SK-N-MC (cell line): ENCODE measurements at regions not wholly inside any gene's neighbourhood (a gene's known extent, or its start where the extent isn't known, plus 50 kb on each side); places are given as distances from the start of the nearest gene placed in this dataset.

ENCODE experiments used
- DNase-seq: peaks from one replicate; pipeline ENCODE4 v3.0.0-alpha.2; 2011; ENCODE audit warnings: low read depth, low spot score
- H3K27ac ChIP-seq: fragments of 200-600 bp; sonication (generic); 2 replicates; pipeline ENCODE4 v1.5.1; 2016; ENCODE audit warnings: mixed run types
- H3K36me3 ChIP-seq: fragments of 200-600 bp; sonication (generic); 2 replicates; pipeline ENCODE4 v1.6.1; 2017; ENCODE audit warnings: antibody characterized with exemption, low read length, mixed read lengths; ENCODE audit not compliant: insufficient read depth
- H3K4me3 ChIP-seq: fragments of 200-600 bp; sonication (generic); 2 replicates; pipeline ENCODE4 v1.5.1; 2016
- H3K9ac ChIP-seq: fragments of 200-600 bp; sonication (generic); 2 replicates; pipeline ENCODE4 v1.8.0; 2017; ENCODE audit warnings: mixed run types, mixed read lengths; ENCODE audit not compliant: insufficient read length
- H3K9me3 ChIP-seq: fragments of 200-600 bp; sonication (generic); 2 replicates; pipeline ENCODE4 v1.6.1; 2017; ENCODE audit warnings: low read depth, mild to moderate bottlenecking, antibody characterized with exemption, low read length, moderate library complexity, mixed read lengths
- EZH2 ChIP-seq: fragments of 200-600 bp; sonication (generic); IDR thresholded peaks from one replicate; pipeline ENCODE4 v1.6.1; 2017; ENCODE audit warnings: antibody characterized with exemption
- FOXP2 ChIP-seq: optimal IDR thresholded peaks from 2 replicates; pipeline ENCODE3; 2011; ENCODE audit warnings: mild to moderate bottlenecking, moderate library complexity; ENCODE audit not compliant: insufficient read depth; ENCODE audit errors: extremely low read length, control extremely low read depth
- POLR2AphosphoS5 ChIP-seq: IDR thresholded peaks from 2 replicates; pipeline ENCODE4 v1.6.1; 2012; ENCODE audit warnings: mild to moderate bottlenecking, low read depth, low read length, borderline replicate concordance

GRCh38 chr11:109968299-109968698, 124.9 kb upstream of the ZC3H12C start:
- Histone ChIP-seq H3K9ac (no peak overlapping the region), H3K9me3 (no peaks in the 10 kb centered on the region), H3K27ac (no peak overlapping the region), H3K36me3 (no peaks in the 10 kb centered on the region), H3K4me3 (no peak overlapping the region)
- TF ChIP-seq POLR2AphosphoS5 (no peak), EZH2 (no peak), FOXP2 (no peak)
- no peak for DNase-seq

GRCh38 chr11:109968781-109969180, 124.4 kb upstream of the ZC3H12C start:
- TF ChIP-seq FOXP2 (no peak), POLR2AphosphoS5 (no peak), EZH2 (no peak)
- H3K9ac ChIP-seq = no peak overlapping the region
- no peaks in the 10 kb centered on the region for H3K36me3 ChIP-seq
- no peak overlapping the region for H3K4me3 ChIP-seq
- no peak for DNase-seq
- no peak overlapping the region for H3K27ac ChIP-seq
- no peaks in the 10 kb centered on the region for H3K9me3 ChIP-seq

- DNase-seq = no peak
- peak overlapping the region; percentile 72 for H3K4me3 ChIP-seq
- peak overlapping the region; percentile 21 for H3K9ac ChIP-seq
- TF ChIP-seq EZH2 (no peak), FOXP2 (no peak), POLR2AphosphoS5 (no peak)
- no peaks in the 10 kb centered on the region for H3K36me3 ChIP-seq
- no peaks in the 10 kb centered on the region for H3K9me3 ChIP-seq
- peak overlapping the region; percentile 94 for H3K27ac ChIP-seq
These were observed 122.5 kb upstream of the ZC3H12C start for GRCh38 chr11:109970516-109971183.

- H3K27ac ChIP-seq = peak overlapping the region; percentile 94
These were observed 122.0 kb upstream of the ZC3H12C start for GRCh38 chr11:109971184-109971523.

GRCh38 chr11:109972181-109972715, 120.9 kb upstream of the ZC3H12C start:
- Histone ChIP-seq H3K9ac (no peak overlapping the region), H3K36me3 (no peaks in the 10 kb centered on the region), H3K4me3 (peak overlapping the region; percentile 72), H3K9me3 (no peaks in the 10 kb centered on the region), H3K27ac (peak overlapping the region; percentile 94)
- DNase-seq = no peak
- TF ChIP-seq POLR2AphosphoS5 (no peak), FOXP2 (no peak), EZH2 (no peak)

More at GRCh38 chr11:109971184-109971523, 122.0 kb upstream of the ZC3H12C start:
- TF ChIP-seq FOXP2 (peak; percentile 65), EZH2 (no peak), POLR2AphosphoS5 (peak; percentile 67; the same call in 1 of the 2 replicates)
- Histone ChIP-seq H3K4me3 (peak overlapping the region; percentile 72), H3K9me3 (no peaks in the 10 kb centered on the region), H3K36me3 (no peaks in the 10 kb centered on the region), H3K9ac (peak overlapping the region; percentile 21)
- DNase-seq = peak; percentile 98

- Histone ChIP-seq H3K4me3 (no peak overlapping the region), H3K9ac (no peak overlapping the region), H3K27ac (no peak overlapping the region), H3K9me3 (no peaks in the 10 kb centered on the region), H3K36me3 (no peaks in the 10 kb centered on the region)
- DNase-seq = no peak
- no peak for TF ChIP-seq POLR2AphosphoS5
- TF ChIP-seq EZH2 = no peak
- TF ChIP-seq FOXP2 = no peak
These were observed 120.3 kb upstream of the ZC3H12C start for GRCh38 chr11:109972939-109973338.

- no peaks in the 10 kb centered on the region for H3K9me3 ChIP-seq
- H3K4me3 ChIP-seq = no peak overlapping the region
- no peaks in the 10 kb centered on the region for H3K36me3 ChIP-seq
- H3K9ac ChIP-seq = no peak overlapping the region
- TF ChIP-seq POLR2AphosphoS5 = no peak
- no peak for TF ChIP-seq FOXP2
- TF ChIP-seq EZH2 = no peak
- no peak for DNase-seq
- H3K27ac ChIP-seq = no peak overlapping the region
These were observed 119.7 kb upstream of the ZC3H12C start for GRCh38 chr11:109973486-109973885.

- no peak overlapping the region for H3K4me3 ChIP-seq
- H3K36me3 ChIP-seq = no peaks in the 10 kb centered on the region
- no peaks in the 10 kb centered on the region for H3K9me3 ChIP-seq
- H3K27ac ChIP-seq = no peak overlapping the region
- no peak for DNase-seq
- no peak overlapping the region for H3K9ac ChIP-seq
- no peak for TF ChIP-seq EZH2
- TF ChIP-seq POLR2AphosphoS5 = no peak
- TF ChIP-seq FOXP2 = no peak
These were observed 118.7 kb upstream of the ZC3H12C start for GRCh38 chr11:109974523-109974922.
